GM20431 (cell line): ENCODE measurements at regions not wholly inside any gene's neighbourhood (a gene's known extent, or its start where the extent isn't known, plus 50 kb on each side); places are given as distances from the start of the nearest gene placed in this dataset.
"Not testable (repeated sequence)": the region's sequence is repeated elsewhere in the genome, so short reads cannot be mapped to it uniquely, and the experiment has no call there.

ENCODE experiments used
- in situ Hi-C: fragments of 300-500 bp; cut with MseI, MboI; formaldehyde crosslinking; loops from one replicate; pipeline ENCODE4 v1.15.0; 2020; ENCODE audit warnings: low sequenced_read_pairs; ENCODE audit not compliant: unreplicated experiment

- in situ Hi-C loops: no loop called here
Observed at GRCh38 chr13:84744203-84744602, 861.9 kb upstream of the SLITRK1 start.

- in situ Hi-C loops: no loop called here
Observed at GRCh38 chr13:84741253-84741652, 859.0 kb upstream of the SLITRK1 start.

- in situ Hi-C loops: no loop called here
Observed at GRCh38 chr13:84739021-84739420, 856.7 kb upstream of the SLITRK1 start.

- in situ Hi-C loops: no loop called here
Observed at GRCh38 chr13:84737661-84738060, 855.4 kb upstream of the SLITRK1 start.

GRCh38 chr13:84730376-84730775 is 848.1 kb upstream of the SLITRK1 start:
- in situ Hi-C loops: no loop called here

- in situ Hi-C loops: no loop called here
Observed at GRCh38 chr13:84705982-84706710, 823.9 kb upstream of the SLITRK1 start.

GRCh38 chr13:84702174-84702573 is 819.9 kb upstream of the SLITRK1 start:
- in situ Hi-C loops: no loop called here

- in situ Hi-C loops: not testable (repeated sequence)
Observed at GRCh38 chr13:84697591-84697990, 815.3 kb upstream of the SLITRK1 start.

GRCh38 chr13:84686973-84687372 is 804.7 kb upstream of the SLITRK1 start:
- in situ Hi-C loops: no loop called here

- in situ Hi-C loops: no loop called here
Observed at GRCh38 chr13:84686458-84686857, 804.2 kb upstream of the SLITRK1 start.

- in situ Hi-C loops: no loop called here
Observed at GRCh38 chr13:84684804-84685203, 802.5 kb upstream of the SLITRK1 start.

- in situ Hi-C loops: no loop called here
Observed at GRCh38 chr13:84684048-84684662, 801.9 kb upstream of the SLITRK1 start.

GRCh38 chr13:84683448-84683847 is 801.2 kb upstream of the SLITRK1 start:
- in situ Hi-C loops: no loop called here

- in situ Hi-C loops: no loop called here
Observed at GRCh38 chr13:84677836-84678235, 795.6 kb upstream of the SLITRK1 start.

- in situ Hi-C loops: no loop called here
Observed at GRCh38 chr13:84672616-84673015, 790.3 kb upstream of the SLITRK1 start.

GRCh38 chr13:84670245-84670644 is 788.0 kb upstream of the SLITRK1 start:
- in situ Hi-C loops: no loop called here

- in situ Hi-C loops: no loop called here
Observed at GRCh38 chr13:84668637-84669036, 786.4 kb upstream of the SLITRK1 start.

GRCh38 chr13:84662491-84662890 is 780.2 kb upstream of the SLITRK1 start:
- in situ Hi-C loops: no loop called here

- in situ Hi-C loops: no loop called here
Observed at GRCh38 chr13:84661718-84662117, 779.4 kb upstream of the SLITRK1 start.

GRCh38 chr13:84659359-84659661 is 777.0 kb upstream of the SLITRK1 start:
- in situ Hi-C loops: no loop called here

GRCh38 chr13:84658491-84659358 is 776.5 kb upstream of the SLITRK1 start:
- in situ Hi-C loops: no loop called here
